SK-N-SH treated with all-trans-retinoic acid at 6 μM for 48 hours (cell line): ENCODE measurements at regions not wholly inside any gene's neighbourhood (a gene's known extent, or its start where the extent isn't known, plus 50 kb on each side); places are given as distances from the start of the nearest gene placed in this dataset.

Experiments
- ATAC-seq: fragments of 200-7000 bp; cut with Tn5 transposase; 3 replicates; pipeline ENCODE4 v1.9.1; 2020; ENCODE audit warnings: mild to moderate bottlenecking, moderate library complexity
- ARNTL ChIP-seq: fragments of 450-650 bp; formaldehyde crosslinking; IDR thresholded peaks from 2 replicates; pipeline ENCODE4 v1.5.0; 2020; ENCODE audit warnings: low read depth, mild to moderate bottlenecking, moderate library complexity, borderline replicate concordance
- BACH2 ChIP-seq: fragments of 250-450 bp; sonication (Bioruptor Pico); IDR thresholded peaks from 2 replicates; pipeline ENCODE4 v1.9.0; 2021; ENCODE audit warnings: mild to moderate bottlenecking, borderline replicate concordance
- CREB5 ChIP-seq: fragments of 250-450 bp; sonication (Bioruptor Pico); IDR thresholded peaks from 2 replicates; pipeline ENCODE4 v1.5.1; 2020; ENCODE audit warnings: low read depth, mild to moderate bottlenecking, moderate library complexity
- CSRNP3 ChIP-seq: fragments of 250-450 bp; sonication (Bioruptor Pico); IDR thresholded peaks from 2 replicates; pipeline ENCODE4 v1.5.1; 2021; ENCODE audit warnings: mild to moderate bottlenecking, moderate library complexity
- ESRRG ChIP-seq: fragments of 250-450 bp; sonication (Bioruptor Pico); IDR thresholded peaks from 2 replicates; pipeline ENCODE4 v1.6.1; 2021; ENCODE audit warnings: mild to moderate bottlenecking
- GLIS3 ChIP-seq: fragments of 250-450 bp; sonication (Bioruptor Pico); IDR thresholded peaks from 2 replicates; pipeline ENCODE4 v1.5.0; 2020; ENCODE audit warnings: mild to moderate bottlenecking, moderate library complexity
- ISL1 ChIP-seq: fragments of 250-450 bp; sonication (Bioruptor Pico); IDR thresholded peaks from 2 replicates; pipeline ENCODE4 v2.1.2; 2022; ENCODE audit warnings: mild to moderate bottlenecking, moderate library complexity
- OSR1 ChIP-seq: fragments of 250-450 bp; sonication (Bioruptor Pico); IDR thresholded peaks from 2 replicates; pipeline ENCODE4 v1.8.0; 2022; ENCODE audit warnings: moderate library complexity, mild to moderate bottlenecking, inconsistent platforms
- PATZ1 ChIP-seq: fragments of 250-450 bp; sonication (Bioruptor Pico); IDR thresholded peaks from 2 replicates; pipeline ENCODE4 v1.8.0; 2020; ENCODE audit warnings: mild to moderate bottlenecking, moderate library complexity, borderline replicate concordance
- POU6F1 ChIP-seq: fragments of 250-450 bp; sonication (Bioruptor Pico); IDR thresholded peaks from 2 replicates; pipeline ENCODE4 v1.8.0; 2021; ENCODE audit warnings: low read depth, mild to moderate bottlenecking, moderate library complexity, borderline replicate concordance
- PPARA ChIP-seq: fragments of 250-450 bp; sonication (Bioruptor Pico); IDR thresholded peaks from 2 replicates; pipeline ENCODE4 v1.5.0; 2020; ENCODE audit warnings: mild to moderate bottlenecking, borderline replicate concordance
- RARB ChIP-seq: fragments of 250-450 bp; sonication (Bioruptor Pico); IDR thresholded peaks from 2 replicates; pipeline ENCODE4 v1.8.0; 2021; ENCODE audit warnings: mild to moderate bottlenecking, moderate library complexity
- SNAI2 ChIP-seq: fragments of 250-450 bp; sonication (Bioruptor Pico); IDR thresholded peaks from 2 replicates; pipeline ENCODE4 v1.5.0; 2020; ENCODE audit warnings: mild to moderate bottlenecking, moderate library complexity
- TCF4 ChIP-seq: fragments of 250-450 bp; sonication (Bioruptor Pico); IDR thresholded peaks from 2 replicates; pipeline ENCODE4 v1.8.0; 2021; ENCODE audit warnings: mild to moderate bottlenecking, moderate library complexity, borderline replicate concordance
- TOX ChIP-seq: fragments of 250-450 bp; sonication (Bioruptor Pico); IDR thresholded peaks from 2 replicates; pipeline ENCODE4 v1.8.0; 2021; ENCODE audit warnings: mild to moderate bottlenecking, moderate library complexity, borderline replicate concordance
- TSHZ2 ChIP-seq: fragments of 250-450 bp; sonication (Bioruptor Pico); IDR thresholded peaks from 2 replicates; pipeline ENCODE4 v1.5.0; 2020; ENCODE audit warnings: mild to moderate bottlenecking, moderate library complexity
- ZC3H10 ChIP-seq: fragments of 250-450 bp; sonication (Bioruptor Pico); IDR thresholded peaks from 2 replicates; pipeline ENCODE4 v1.5.1; 2021; ENCODE audit warnings: mild to moderate bottlenecking, moderate library complexity
- ZFP3 ChIP-seq: fragments of 250-450 bp; sonication (Bioruptor Pico); IDR thresholded peaks from 2 replicates; pipeline ENCODE4 v1.5.0; 2020; ENCODE audit warnings: mild to moderate bottlenecking, moderate library complexity
- ZFP30 ChIP-seq: fragments of 450-650 bp; formaldehyde crosslinking; IDR thresholded peaks from 2 replicates; pipeline ENCODE4 v1.5.0; 2022; ENCODE audit warnings: mild to moderate bottlenecking, moderate library complexity
- ZNF565 ChIP-seq: fragments of 450-650 bp; formaldehyde crosslinking; conservative IDR thresholded peaks from 2 replicates; pipeline ENCODE4 v1.5.0; 2020; ENCODE audit warnings: low read depth, mild to moderate bottlenecking, moderate library complexity
- ZNF70 ChIP-seq: fragments of 450-650 bp; formaldehyde crosslinking; IDR thresholded peaks from 2 replicates; pipeline ENCODE4 v1.5.0; 2020; ENCODE audit warnings: mild to moderate bottlenecking, moderate library complexity
- ZNF8 ChIP-seq: fragments of 450-650 bp; formaldehyde crosslinking; IDR thresholded peaks from 2 replicates; pipeline ENCODE4 v1.5.0; 2020; ENCODE audit warnings: mild to moderate bottlenecking, moderate library complexity

- TF ChIP-seq ZFP30 (CRISPR knock-in tag): no peak
- no peak for TF ChIP-seq ZC3H10 (CRISPR knock-in tag)
- no peak for TF ChIP-seq ESRRG (CRISPR knock-in tag)
- TF ChIP-seq TSHZ2 (CRISPR knock-in tag): no peak
- no peak for TF ChIP-seq CSRNP3 (CRISPR knock-in tag)
- TF ChIP-seq PATZ1 (CRISPR knock-in tag): no peak
- no peak for TF ChIP-seq POU6F1 (CRISPR knock-in tag)
- no peak for TF ChIP-seq ZNF70 (CRISPR knock-in tag)
- no peak for TF ChIP-seq PPARA (CRISPR knock-in tag)
- peak; percentile 19 for ATAC-seq
Observed at GRCh38 chr21:28627261-28627660, 365.4 kb downstream of the LTN1 start.

- ATAC-seq: no peak
- TF ChIP-seq BACH2 (CRISPR knock-in tag) (no peak), ZC3H10 (CRISPR knock-in tag) (no peak), ZNF565 (CRISPR knock-in tag) (no peak), OSR1 (CRISPR knock-in tag) (no peak), TOX (CRISPR knock-in tag) (no peak), ZNF8 (CRISPR knock-in tag) (no peak), TCF4 (CRISPR knock-in tag) (no peak), POU6F1 (CRISPR knock-in tag) (no peak), PATZ1 (CRISPR knock-in tag) (no peak), PPARA (CRISPR knock-in tag) (no peak), SNAI2 (CRISPR knock-in tag) (no peak), TSHZ2 (CRISPR knock-in tag) (no peak), ISL1 (CRISPR knock-in tag) (no peak), ARNTL (CRISPR knock-in tag) (no peak), ZFP30 (CRISPR knock-in tag) (no peak), RARB (CRISPR knock-in tag) (no peak), GLIS3 (CRISPR knock-in tag) (no peak), CREB5 (CRISPR knock-in tag) (no peak), ZFP3 (CRISPR knock-in tag) (no peak), ESRRG (CRISPR knock-in tag) (no peak)
Observed at GRCh38 chr21:28624626-28625025, 368.1 kb downstream of the LTN1 start.
